Astrocyte of the cerebellum (primary cell): ENCODE measurements at regions not wholly inside any gene's neighbourhood (a gene's known extent, or its start where the extent isn't known, plus 50 kb on each side); places are given as distances from the start of the nearest gene placed in this dataset.
"Not testable (repeated sequence)": the region's sequence is repeated elsewhere in the genome, so short reads cannot be mapped to it uniquely, and the experiment has no call there.

Source experiments
- DNase-seq: peaks from one replicate; pipeline ENCODE4 v3.0.0-alpha.2; 2011; ENCODE audit warnings: low read depth
- H3K4me3 ChIP-seq: 2 replicates; pipeline ENCODE4 v1.5.1; 2011; ENCODE audit warnings: mild to moderate bottlenecking, low read depth, low read length, moderate library complexity
- CTCF ChIP-seq: IDR thresholded peaks from 2 replicates; pipeline ENCODE4 v1.5.1; 2012; ENCODE audit warnings: low read length, low read depth, moderate library complexity, mild to moderate bottlenecking; ENCODE audit errors: missing control alignments
- in situ Hi-C: cut with HindIII; loops from 2 replicates; pipeline ENCODE4 v1.10.0; 2017; ENCODE audit warnings: low sequenced_read_pairs

- TF ChIP-seq CTCF = no peak
- no peak for DNase-seq
- in situ Hi-C loops = no loop called here
- H3K4me3 ChIP-seq = no peak overlapping the region
Measured at GRCh38 chr12:123049398-123050240, 69.1 kb downstream of the ARL6IP4 start.

- H3K4me3 ChIP-seq, in situ Hi-C loops, DNase-seq: not testable (repeated sequence)
Measured at GRCh38 chr12:123047892-123048291, 67.4 kb downstream of the ARL6IP4 start.

DNA sequence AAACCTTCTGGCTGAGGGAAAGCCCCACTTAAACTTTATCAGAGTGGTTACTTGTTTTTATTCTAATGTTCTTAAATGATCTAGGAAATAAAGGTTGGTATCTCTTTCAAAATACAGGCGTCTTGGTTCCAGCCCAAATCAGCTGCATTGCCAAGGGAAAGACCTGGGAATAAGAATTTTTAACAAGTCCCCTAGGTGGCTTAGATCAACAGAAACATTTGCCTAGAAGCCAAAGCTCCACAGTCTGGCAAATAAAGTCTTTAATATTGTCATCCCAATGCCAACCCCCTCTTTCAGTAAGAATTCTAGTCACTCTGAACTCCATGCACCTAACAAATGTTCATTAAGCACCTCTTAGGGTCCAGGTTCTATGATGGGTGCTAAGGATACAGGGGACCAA, 66.8 kb downstream of the ARL6IP4 start:
- TF ChIP-seq CTCF = no peak
- no peak for DNase-seq
- no peak overlapping the region for H3K4me3 ChIP-seq
- in situ Hi-C loops = no loop called here

GRCh38 chr12:123046431-123046830, 66.0 kb downstream of the ARL6IP4 start:
- in situ Hi-C loops = no loop called here
- no peak for TF ChIP-seq CTCF
- no peak for DNase-seq
- H3K4me3 ChIP-seq = no peak overlapping the region

GRCh38 chr12:123045678-123046077, 65.2 kb downstream of the ARL6IP4 start:
- in situ Hi-C loops = no loop called here
- no peak for TF ChIP-seq CTCF
- no peak for DNase-seq
- no peak overlapping the region for H3K4me3 ChIP-seq

- TF ChIP-seq CTCF = no peak
- no peak overlapping the region for H3K4me3 ChIP-seq
- DNase-seq = no peak
- in situ Hi-C loops = no loop called here
Measured at GRCh38 chr12:123044351-123044750, 63.9 kb downstream of the ARL6IP4 start.

DNA sequence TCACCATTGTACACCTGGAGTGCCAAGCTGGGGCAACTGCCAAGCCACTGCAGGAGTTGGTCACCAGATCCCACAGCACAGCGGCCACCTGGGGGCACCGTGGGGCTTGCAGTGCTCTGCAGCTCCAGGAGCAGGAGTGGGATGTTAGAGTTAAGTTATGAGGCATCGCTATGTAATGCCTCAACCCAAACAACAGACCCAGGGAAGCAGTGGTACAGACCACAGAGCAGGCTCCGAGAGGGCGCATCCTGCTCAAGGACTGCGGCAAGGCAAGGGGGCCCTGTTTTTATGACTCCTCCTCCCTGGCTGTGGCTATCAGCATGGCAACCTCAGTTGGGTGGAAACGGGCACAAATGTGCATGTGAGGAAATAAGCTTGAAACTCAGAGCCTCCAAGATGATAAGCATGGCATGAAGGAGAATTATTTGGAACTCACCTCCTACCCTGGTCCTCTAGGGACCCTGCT, 63.1 kb downstream of the ARL6IP4 start:
- H3K4me3 ChIP-seq = no peak overlapping the region
- in situ Hi-C loops = no loop called here
- peak; percentile 80 for TF ChIP-seq CTCF
- DNase-seq = peak; percentile 87
